SK-N-SH (cell line): ENCODE measurements at regions not wholly inside any gene's neighbourhood (a gene's known extent, or its start where the extent isn't known, plus 50 kb on each side); places are given as distances from the start of the nearest gene placed in this dataset.

Experiments
- CTCF ChIP-seq: fragments of 200-600 bp; sonication (generic); IDR thresholded peaks from 2 replicates; pipeline ENCODE4 v1.6.1; 2017; ENCODE audit warnings: antibody characterized with exemption, mild to moderate bottlenecking, moderate library complexity
- EP300 ChIP-seq, 2 experiments: IDR thresholded peaks; 2 replicates each; pipeline versions ENCODE4 v1.4.0 to v1.6.1; 2012; ENCODE audit warnings: borderline replicate concordance in 1 of 2, low read depth in 1 of 2, low read length in 1 of 2
- MAX ChIP-seq: IDR thresholded peaks from 2 replicates; pipeline ENCODE4 v1.4.0; 2012; ENCODE audit warnings: low read depth
- POLR2AphosphoS5 ChIP-seq: IDR thresholded peaks from 2 replicates; pipeline ENCODE4 v1.6.1; 2012; ENCODE audit warnings: low read depth, low read length
- RAD21 ChIP-seq: IDR thresholded peaks from 2 replicates; pipeline ENCODE4 v1.6.1; 2012; ENCODE audit warnings: mild to moderate bottlenecking, low read length

- TF ChIP-seq CTCF, result no peak
- no peak for TF ChIP-seq POLR2AphosphoS5
- TF ChIP-seq MAX, result no peak
- TF ChIP-seq RAD21, result no peak
- no peak for TF ChIP-seq EP300 (IDR thresholded peaks at IDR 0.05; ENCODE audit: borderline replicate concordance in 1 of 2, low read depth in 1 of 2, low read length in 1 of 2)
Measured at GRCh38 chr2:7704296-7704865, 787.2 kb downstream of the RNF144A start.
